ENCODE measurements at regions not wholly inside any gene's neighbourhood (a gene's known extent, or its start where the extent isn't known, plus 50 kb on each side); places are given as distances from the start of the nearest gene placed in this dataset.

- POLR2A ChIA-PET (ENCODE audit: low non-redundant PET), result no interaction called here
- no peak overlapping the region for H3K27ac ChIP-seq
- TF ChIP-seq CTCF (conservative IDR thresholded peaks at IDR 0.05; ENCODE audit: low read depth), result no peak
- no peak for DNase-seq (ENCODE audit: low spot score)
- CTCF ChIA-PET, result no interaction called here
Measured at GRCh38 chr2:355773-356172, 67.9 kb upstream of the ALKAL2 start.

- DNase-seq (ENCODE audit: low spot score), result no peak
- no peak for TF ChIP-seq CTCF (conservative IDR thresholded peaks at IDR 0.05; ENCODE audit: low read depth)
- ChIA-PET POLR2A (ENCODE audit: low non-redundant PET) (no interaction called here), CTCF (no interaction called here)
- H3K27ac ChIP-seq, result no peak overlapping the region
Measured at GRCh38 chr2:352696-353095, 64.8 kb upstream of the ALKAL2 start.

DNA sequence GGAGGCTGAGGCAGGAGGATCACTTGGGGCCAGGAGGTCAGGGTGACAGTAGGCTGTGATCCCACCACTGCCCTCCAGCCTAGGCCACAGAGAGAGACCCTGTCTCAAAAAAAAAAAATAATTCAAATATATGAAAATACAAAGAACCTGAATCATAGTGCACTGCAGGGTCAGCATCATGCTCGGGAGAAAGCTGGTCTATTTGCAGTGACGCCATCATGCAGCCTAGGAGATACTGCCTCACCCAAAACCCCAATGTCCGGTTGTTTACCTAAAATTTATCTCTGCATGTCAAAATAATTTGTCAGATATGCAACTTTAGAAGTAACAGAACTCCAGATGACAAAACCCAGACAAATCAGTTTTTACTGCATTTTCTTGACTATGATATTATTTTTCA is 61.5 kb upstream of the ALKAL2 start:
- H3K27ac ChIP-seq, result no peak overlapping the region
- ChIA-PET POLR2A (ENCODE audit: low non-redundant PET) (no interaction called here), CTCF (no interaction called here)
- DNase-seq (ENCODE audit: low spot score), result no peak
- TF ChIP-seq CTCF (conservative IDR thresholded peaks at IDR 0.05; ENCODE audit: low read depth), result no peak

DNA sequence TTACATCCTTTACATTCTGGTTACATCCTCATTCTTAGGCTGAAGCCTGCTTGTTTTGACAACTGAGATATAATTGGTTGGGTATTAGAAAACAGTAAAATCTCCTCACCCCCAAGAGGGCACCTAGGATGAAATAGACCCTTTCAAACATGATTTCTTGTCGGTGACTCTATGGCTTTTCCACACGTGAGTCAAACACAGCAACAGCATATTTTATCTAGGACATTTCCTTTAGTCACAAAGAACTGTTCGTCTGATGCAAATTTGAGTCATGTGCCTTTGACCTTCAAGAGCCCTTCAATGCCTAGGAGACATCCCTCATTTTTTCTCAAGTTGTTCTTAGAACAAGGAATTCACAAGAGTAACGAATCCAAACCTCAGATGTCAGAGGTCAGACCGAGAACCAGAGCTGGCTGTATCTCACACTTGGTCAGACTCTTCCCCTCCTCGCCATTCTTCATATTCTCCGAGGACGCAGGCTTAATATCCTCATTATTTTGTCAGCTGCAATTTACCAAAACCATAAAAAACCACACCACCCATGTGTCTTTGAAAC is 60.5 kb upstream of the ALKAL2 start:
- DNase-seq (ENCODE audit: low spot score), result no peak
- H3K27ac ChIP-seq, result no peak overlapping the region
- CTCF ChIA-PET, result interaction anchor here (0.5 kb wide), 1 partner anchor 161 kb away, joined by 4 read pairs; no protein-coding TSS in a partner anchor
- POLR2A ChIA-PET (ENCODE audit: low non-redundant PET), result no interaction called here
- no peak for TF ChIP-seq CTCF (conservative IDR thresholded peaks at IDR 0.05; ENCODE audit: low read depth)

GRCh38 chr2:344811-345210 is 56.9 kb upstream of the ALKAL2 start:
- CTCF ChIA-PET, result no interaction called here
- TF ChIP-seq CTCF (conservative IDR thresholded peaks at IDR 0.05; ENCODE audit: low read depth), result no peak
- DNase-seq (ENCODE audit: low spot score), result no peak
- no peak overlapping the region for H3K27ac ChIP-seq
- POLR2A ChIA-PET (ENCODE audit: low non-redundant PET), result no interaction called here

- ChIA-PET POLR2A (ENCODE audit: low non-redundant PET) (no interaction called here), CTCF (interaction anchor here (0.6 to 0.8 kb wide), 2 partner anchors 10 to 84 kb away, joined by 3 to 6 read pairs; no protein-coding TSS in a partner anchor)
- DNase-seq (ENCODE audit: low spot score), result no peak
- TF ChIP-seq CTCF (conservative IDR thresholded peaks at IDR 0.05; ENCODE audit: low read depth), result no peak
- no peak overlapping the region for H3K27ac ChIP-seq
Measured at GRCh38 chr2:343355-343754, 55.5 kb upstream of the ALKAL2 start.
